Choroid plexus epithelial cell (primary cell): ENCODE measurements at regions not wholly inside any gene's neighbourhood (a gene's known extent, or its start where the extent isn't known, plus 50 kb on each side); places are given as distances from the start of the nearest gene placed in this dataset.

ENCODE experiments used
- DNase-seq: peaks from one replicate; pipeline ENCODE4 v3.0.0-alpha.2; 2010; ENCODE audit warnings: low read depth
- H3K4me3 ChIP-seq: 2 replicates; pipeline ENCODE4 v1.5.1; 2011; ENCODE audit warnings: low read depth, mild to moderate bottlenecking, control low read depth, low read length, moderate library complexity
- TF ChIP-seq, protein P1 (sequence below): conservative IDR thresholded peaks from 2 replicates; pipeline ENCODE4 v1.5.1; 2011; ENCODE audit warnings: low read depth, mild to moderate bottlenecking, control low read depth, inconsistent platforms, low read length, moderate library complexity

DNA sequence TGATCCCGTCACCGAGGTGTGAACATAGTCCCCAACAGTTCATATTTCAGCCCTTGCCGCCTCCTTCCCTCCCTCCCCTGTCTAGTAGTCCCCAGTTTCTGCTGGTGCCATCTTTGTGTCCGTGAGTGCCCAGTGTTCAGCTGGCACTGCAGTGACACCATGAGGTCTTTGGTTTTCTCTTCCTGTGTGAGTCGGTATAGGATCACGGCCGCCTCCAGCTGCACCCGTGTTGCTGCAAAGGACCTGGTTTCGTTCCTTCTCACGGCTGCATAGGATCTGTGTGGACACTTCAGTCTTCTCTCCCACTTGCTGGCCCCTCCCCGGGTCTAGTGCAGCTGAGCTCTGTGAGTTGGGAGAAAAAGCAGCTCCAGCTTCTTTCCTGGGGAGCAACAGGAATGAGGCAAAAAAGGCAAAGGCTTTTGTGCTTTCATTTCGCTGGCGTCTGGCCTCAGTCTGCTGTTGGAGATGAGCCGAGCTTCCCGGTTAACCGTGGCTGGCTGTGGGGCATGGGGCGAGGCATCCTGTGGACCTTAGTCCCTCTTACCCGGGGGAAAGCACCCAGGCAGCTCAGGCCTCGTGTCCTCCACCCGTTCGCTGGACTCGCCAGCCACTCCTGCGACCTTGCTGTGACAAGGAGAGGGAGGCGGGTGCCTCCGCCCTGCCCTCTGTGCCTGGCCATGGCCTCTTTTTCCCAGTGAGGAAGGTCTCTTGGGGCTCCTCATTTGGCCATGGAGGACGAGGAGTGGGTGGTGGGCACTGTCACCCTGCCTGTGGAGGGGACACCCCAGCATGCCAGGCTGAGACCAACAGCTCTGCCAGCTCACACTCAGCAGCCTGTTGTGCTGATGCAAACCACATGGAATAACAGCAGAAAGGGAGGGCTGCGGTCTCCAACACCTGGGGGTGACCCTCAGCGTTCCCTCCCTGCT, 196.5 kb downstream of the TEX29 start:
- no peak overlapping the region for H3K4me3 ChIP-seq
- DNase-seq, result no peak

DNA sequence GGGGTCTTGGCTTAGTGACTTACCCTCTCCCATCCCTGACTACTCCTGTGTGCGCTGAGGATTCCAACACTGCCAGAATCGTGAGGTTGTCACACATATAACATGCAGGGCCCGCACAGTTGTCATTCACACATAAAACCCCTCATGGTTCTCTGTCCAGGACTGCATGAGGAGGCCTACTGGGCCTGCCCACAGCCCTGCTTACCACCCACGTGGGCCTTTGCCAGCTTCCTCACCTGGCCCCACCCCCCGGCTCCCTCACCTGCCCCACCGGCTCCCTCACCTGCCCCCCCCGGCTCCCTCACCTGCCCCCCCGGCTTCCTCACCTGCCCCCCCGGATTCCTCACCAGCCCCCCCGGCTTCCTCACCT, 197.2 kb downstream of the TEX29 start:
- DNase-seq, result no peak
- H3K4me3 ChIP-seq, result no peak overlapping the region
- TF ChIP-seq, protein P1, sequence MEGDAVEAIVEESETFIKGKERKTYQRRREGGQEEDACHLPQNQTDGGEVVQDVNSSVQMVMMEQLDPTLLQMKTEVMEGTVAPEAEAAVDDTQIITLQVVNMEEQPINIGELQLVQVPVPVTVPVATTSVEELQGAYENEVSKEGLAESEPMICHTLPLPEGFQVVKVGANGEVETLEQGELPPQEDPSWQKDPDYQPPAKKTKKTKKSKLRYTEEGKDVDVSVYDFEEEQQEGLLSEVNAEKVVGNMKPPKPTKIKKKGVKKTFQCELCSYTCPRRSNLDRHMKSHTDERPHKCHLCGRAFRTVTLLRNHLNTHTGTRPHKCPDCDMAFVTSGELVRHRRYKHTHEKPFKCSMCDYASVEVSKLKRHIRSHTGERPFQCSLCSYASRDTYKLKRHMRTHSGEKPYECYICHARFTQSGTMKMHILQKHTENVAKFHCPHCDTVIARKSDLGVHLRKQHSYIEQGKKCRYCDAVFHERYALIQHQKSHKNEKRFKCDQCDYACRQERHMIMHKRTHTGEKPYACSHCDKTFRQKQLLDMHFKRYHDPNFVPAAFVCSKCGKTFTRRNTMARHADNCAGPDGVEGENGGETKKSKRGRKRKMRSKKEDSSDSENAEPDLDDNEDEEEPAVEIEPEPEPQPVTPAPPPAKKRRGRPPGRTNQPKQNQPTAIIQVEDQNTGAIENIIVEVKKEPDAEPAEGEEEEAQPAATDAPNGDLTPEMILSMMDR, result no peak

More for the DNA sequence above, 196.5 kb downstream of the TEX29 start:
- TF ChIP-seq, protein P1, result no peak

GRCh38 chr13:111518161-111518792, 197.8 kb downstream of the TEX29 start:
- no peak for DNase-seq
- H3K4me3 ChIP-seq, result no peak overlapping the region
- TF ChIP-seq, protein P1, result no peak

GRCh38 chr13:111519041-111519440, 198.6 kb downstream of the TEX29 start:
- TF ChIP-seq, protein P1, result no peak
- no peak overlapping the region for H3K4me3 ChIP-seq
- DNase-seq, result no peak

DNA sequence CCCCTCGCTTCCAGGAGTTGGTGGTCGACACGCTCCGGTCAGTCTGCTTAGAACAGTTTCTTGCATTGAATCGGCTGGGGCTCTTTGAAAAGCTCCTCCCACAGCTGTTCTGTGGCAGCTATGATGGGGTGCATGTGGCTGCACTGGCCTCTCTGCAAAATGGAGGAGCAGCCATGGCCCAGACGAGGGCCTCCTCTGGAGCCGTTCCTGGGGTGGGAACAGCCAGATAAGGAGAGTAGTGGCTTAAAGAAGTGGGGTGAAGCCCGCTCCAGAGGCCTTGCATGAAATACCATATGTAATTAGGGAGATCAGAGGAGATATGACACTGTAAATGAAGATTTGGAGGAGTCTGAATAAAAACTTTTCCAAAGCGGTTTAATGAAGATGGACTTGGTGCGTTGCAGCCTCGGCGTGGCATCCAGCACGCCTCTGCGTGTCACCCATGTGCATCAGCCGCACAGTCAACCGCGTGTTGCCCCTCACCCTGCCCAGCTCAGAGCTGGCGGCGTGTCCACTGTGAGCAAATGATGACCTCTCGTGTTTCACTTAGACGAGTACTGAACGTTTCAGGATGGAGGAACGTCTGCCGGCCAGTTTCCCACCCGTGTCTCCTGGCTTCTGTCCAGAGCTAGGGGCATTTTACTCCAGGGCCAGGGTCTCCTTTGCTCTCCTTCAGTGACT, 199.2 kb downstream of the TEX29 start:
- DNase-seq, result no peak
- no peak overlapping the region for H3K4me3 ChIP-seq
- TF ChIP-seq, protein P1, result no peak

- TF ChIP-seq, protein P1, result no peak
- no peak overlapping the region for H3K4me3 ChIP-seq
- DNase-seq, result no peak
Observed at GRCh38 chr13:111521030-111521429, 200.6 kb downstream of the TEX29 start.
